HPDE6-E6E7 (cell line): ENCODE measurements at regions not wholly inside any gene's neighbourhood (a gene's known extent, or its start where the extent isn't known, plus 50 kb on each side); places are given as distances from the start of the nearest gene placed in this dataset.
A peak's percentile ranks its signal among the peaks of the same experiment; 100 is the strongest.
"Not testable (repeated sequence)": the region's sequence is repeated elsewhere in the genome, so short reads cannot be mapped to it uniquely, and the experiment has no call there.

Source experiments
- DNase-seq: peaks from one replicate; pipeline ENCODE4 v3.0.0; 2011; ENCODE audit warnings: missing footprints; ENCODE audit errors: extremely low spot score

- no peak for DNase-seq
Observed at GRCh38 chr6:96276305-96276704, 245.3 kb upstream of the UFL1 start.

DNA sequence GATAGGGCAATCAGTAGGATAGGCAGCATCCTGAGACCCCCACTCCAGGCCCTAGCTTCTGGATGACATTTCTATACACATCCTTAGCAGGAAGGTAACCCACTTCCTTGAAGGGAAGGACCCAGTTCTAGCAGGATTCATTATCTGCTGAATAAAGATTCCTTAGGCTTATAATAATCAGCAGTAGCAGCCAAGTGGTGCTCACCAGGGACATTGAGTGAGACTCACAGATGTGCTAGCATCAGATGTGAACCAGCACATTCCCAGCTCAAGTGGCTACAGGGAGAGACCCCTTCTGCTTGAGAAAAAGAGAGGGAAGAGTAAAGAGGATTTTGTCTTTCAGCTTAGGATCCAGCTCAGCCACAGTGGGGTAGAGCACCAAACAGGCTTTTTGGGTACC lies 244.8 kb upstream of the UFL1 start:
- no peak for DNase-seq

DNA sequence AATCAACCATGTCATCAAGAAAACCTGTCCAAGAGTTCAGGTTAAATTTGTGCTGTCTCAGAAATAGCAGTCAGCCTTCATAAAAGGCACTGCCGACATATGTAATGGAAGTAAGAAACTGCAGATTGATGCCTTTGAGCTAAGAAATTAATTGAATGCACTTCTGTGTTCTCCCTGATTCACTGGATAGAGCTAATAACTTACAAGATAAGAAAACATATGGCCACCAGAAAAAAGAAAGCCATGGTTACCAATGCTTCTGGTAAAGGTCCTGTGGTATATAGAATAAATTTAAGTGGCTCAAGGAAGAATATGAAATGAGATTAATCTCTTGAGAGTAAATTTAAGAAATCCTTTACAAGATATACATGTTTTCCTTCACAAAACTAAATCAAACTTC lies 242.5 kb upstream of the UFL1 start:
- DNase-seq: no peak

GRCh38 chr6:96286503-96286902 lies 235.1 kb upstream of the UFL1 start:
- DNase-seq: no peak

GRCh38 chr6:96299525-96299924 lies 222.1 kb upstream of the UFL1 start:
- no peak for DNase-seq

GRCh38 chr6:96301023-96301422 lies 220.6 kb upstream of the UFL1 start:
- DNase-seq: no peak

DNA sequence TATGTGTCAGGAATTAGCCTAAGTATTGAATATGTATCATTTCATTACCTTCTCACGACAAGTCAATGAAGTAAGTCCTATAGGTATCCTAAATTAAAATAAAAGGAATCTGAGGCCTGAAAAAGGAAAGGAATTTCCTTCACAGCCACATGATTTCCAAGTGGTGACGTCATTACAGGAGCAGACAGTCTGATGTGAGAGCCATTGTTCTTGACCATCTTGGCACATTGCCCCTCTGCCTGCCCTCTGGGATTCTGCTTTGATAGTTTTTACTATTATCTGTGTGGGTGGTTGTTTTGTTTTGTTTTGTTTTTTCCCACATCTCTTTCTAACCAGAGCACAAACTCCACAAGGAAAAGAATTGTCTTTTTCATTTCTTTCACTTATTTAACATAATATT lies 219.8 kb upstream of the UFL1 start:
- no peak for DNase-seq

DNA sequence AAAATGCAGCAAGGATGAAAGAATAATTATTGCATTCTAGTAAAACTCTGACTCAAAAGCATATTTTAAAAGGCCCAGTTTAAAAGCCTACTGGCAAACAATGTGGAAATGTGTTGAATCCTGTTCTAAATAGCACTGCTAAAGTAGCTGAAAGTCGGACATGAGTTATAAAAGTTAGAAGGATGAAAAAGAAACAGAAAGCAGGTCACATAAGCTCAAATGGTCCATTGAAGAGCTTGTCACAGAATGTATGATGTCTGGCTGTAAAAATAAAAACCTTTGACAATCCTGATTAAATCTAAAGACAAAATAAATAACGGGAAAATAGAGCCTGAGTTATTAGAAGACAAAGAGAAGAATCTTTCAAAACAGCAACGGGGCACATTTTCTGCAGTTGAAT lies 218.6 kb upstream of the UFL1 start:
- no peak for DNase-seq

DNA sequence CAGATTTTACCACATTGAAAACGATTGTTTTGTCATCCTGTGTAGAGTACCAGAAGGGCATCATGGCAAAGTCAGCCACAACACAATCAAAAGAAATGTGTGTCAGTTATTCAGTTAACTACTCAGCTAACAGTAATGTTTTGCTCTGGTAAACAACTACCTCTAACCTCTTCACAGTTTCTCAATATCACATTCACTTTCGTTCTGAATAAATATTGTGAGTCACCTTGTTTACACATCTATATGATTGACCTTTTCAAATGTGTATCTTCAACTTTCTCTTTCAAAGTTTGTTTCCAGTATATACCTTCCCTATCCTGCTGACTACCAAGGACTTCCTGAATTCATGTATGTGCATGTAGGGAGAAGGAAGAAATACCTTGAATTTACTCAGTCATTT lies 216.6 kb upstream of the UFL1 start:
- peak; percentile 42 for DNase-seq

DNA sequence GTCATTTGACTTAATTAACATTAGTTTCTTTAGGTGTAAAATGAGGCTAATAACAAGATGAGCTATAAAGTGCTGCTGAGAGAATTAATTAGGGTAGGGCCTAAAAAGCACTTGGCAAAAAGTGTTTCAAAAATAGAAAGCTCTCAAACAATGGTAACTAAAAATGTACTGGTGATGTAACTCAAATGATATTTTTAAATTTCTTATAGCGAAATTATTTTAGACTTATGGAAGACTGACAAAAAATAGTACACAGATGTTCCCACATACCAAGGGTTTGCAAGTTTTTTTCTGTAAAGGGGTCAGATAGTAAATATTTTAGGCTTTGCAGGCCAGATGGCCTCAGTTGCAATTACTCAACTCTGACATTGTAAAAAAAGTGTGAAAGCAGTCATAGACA lies 190.7 kb upstream of the UFL1 start:
- no peak for DNase-seq

- DNase-seq: no peak
Observed at GRCh38 chr6:96340164-96340563, 181.4 kb upstream of the UFL1 start.

DNA sequence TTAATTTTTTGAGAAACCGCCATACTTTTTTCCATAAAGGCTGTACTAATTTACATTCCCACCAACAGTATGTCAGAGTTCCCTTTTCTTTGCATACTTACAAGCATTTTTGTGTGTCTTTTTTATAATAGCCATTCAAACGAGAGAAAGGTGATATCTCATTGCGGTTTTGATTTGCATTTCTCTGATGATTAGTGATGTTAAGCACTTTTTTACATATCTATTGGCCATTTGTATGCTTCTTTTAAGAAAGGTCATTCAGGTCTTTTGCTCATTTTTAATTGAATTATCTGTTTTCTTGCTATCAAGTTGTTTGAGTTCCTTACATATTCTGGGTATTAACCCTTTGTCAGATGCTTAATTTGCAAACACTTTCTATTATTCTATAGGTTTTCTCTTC lies 176.1 kb upstream of the UFL1 start:
- no peak for DNase-seq

DNA sequence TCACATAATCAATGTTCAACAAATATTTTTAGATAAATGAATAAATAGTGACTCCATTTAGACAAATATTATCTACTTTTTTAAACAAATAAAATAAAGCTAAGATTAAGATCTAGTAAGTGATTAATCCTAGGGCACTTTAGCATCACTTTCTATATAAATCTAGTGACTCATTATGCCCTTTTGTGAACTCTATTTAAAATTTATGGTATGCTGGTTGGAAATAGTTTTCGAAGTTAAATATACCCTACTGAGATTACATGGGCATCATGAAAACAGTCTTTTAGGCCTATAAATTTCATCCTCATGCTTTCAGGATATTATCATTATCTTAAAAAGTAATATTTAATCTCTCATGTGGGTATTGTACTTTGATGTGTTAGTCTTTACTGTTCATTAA lies 140.4 kb upstream of the UFL1 start:
- DNase-seq: no peak

DNA sequence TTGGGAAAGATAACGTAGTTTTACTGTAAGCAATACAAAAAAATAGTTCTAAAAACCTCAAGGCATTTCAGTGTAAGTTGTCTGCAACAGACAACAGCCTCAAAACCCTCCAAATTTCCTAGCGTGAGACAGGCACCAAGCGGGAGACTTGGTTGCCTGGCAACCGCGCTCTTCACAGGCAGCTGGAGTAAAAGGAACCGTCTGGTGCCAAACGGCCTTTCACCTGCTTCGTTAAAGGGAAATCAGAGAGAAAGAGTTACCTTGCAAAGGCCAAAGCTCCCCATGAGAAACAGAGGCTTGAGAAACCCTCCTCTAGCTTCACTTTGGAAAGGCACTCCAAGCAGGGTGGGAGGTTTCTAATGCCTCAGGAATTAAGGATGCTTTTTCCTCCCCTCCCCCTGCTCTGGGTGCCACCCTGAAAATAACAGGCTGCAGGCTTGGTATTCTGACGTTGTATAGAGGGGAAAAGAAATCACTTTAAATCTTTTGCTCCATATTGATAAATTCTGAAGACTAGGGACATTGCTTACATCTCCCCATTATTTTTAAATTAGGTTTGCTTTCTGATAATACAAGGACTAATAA lies 129.7 kb upstream of the UFL1 start:
- DNase-seq: peak; percentile 2

- peak; percentile 6 for DNase-seq
Observed at GRCh38 chr6:96394727-96395126, 126.9 kb upstream of the UFL1 start.

- DNase-seq: no peak
Observed at GRCh38 chr6:96410467-96410866, 111.1 kb upstream of the UFL1 start.

DNA sequence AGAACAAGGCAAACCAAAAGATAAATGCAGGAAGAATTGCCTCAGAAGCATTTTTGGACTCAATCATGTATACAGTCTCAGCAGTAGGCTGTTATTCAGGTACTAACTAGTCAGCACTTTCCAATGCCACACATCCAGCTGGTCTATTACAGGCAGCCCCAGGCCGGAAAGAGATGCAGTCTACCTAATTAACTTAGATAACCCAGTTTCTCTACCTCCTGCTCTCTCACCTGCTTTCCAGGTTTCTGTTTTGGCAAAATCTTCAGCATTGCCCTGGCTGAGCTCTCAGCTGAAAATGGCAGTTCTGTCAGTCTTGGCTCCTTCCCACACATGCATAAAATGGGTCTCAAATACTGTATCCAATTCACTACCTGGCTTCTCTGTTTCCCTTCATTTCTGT lies 101.3 kb upstream of the UFL1 start:
- DNase-seq: no peak

- no peak for DNase-seq
Observed at GRCh38 chr6:96433950-96434349, 87.7 kb upstream of the UFL1 start.

GRCh38 chr6:96436398-96436797 lies 85.2 kb upstream of the UFL1 start:
- DNase-seq: no peak

DNA sequence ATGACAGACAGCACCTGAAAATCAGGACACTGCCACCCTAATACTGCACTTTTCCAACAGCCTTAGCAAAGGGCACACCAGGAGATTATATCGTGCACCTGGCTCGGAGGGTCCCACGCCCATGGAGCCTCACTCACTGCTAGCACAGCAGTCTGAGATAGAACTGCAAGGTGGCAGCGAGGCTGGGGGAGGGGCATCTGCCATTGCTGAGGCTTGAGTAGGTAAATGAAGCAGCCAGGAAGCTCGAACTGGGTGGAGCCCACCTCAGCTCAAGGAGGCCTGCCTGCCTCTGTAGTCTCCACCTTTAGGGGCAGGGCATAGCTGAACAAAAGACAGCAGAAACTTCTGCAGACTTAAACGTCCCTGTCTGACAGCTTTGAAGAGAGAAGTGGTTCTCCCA lies 84.4 kb upstream of the UFL1 start:
- not testable (repeated sequence) for DNase-seq

DNA sequence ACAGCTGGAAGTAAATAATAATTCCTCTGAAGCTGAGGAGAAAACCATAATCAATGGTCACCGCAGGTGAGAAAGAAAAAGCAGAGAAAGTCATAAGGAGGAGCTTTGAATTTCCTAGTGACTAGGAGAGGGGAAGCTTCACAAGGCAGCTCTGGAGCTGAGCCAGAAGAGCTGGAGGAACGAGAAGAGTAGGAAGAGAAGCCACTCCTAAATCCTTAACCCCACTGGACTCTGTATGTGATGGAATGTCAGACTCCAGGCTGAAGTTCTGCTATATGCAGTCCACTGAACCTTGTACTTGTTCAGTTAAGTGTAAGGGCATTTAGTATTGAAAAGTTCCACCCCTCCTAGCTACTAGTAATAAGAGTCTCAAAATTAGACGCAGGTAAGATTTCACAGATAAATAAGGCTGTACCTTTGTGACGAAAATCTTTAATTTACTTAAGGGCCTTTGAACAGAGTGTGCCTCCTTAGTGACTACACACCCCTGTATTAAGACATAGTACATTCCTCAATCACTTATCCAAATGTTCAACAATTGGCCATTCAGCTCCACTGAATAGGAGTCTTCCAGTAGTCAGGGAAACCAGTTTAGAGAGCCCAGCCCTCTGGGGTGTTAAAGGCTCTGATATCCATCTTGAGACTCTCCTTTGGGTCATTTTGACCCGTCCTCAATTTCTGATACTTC lies 71.4 kb upstream of the UFL1 start:
- DNase-seq: no peak

DNA sequence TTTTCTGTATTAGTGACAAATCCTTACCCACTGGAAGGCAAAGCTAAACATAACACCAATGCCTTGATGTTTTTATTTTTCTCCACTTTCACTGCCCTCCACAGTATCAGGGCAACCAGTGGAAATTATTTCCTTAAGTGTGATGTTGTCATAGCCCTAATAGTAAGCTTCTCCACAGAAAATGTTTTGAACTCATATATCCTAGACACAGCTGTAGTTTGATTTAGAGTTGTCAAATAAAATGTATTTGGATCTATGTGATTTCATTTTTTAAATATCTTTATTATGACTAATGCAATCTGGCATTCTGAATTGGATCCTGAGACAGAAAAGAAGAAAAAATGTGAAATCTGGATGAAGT lies 70.9 kb upstream of the UFL1 start:
- DNase-seq: no peak

DNA sequence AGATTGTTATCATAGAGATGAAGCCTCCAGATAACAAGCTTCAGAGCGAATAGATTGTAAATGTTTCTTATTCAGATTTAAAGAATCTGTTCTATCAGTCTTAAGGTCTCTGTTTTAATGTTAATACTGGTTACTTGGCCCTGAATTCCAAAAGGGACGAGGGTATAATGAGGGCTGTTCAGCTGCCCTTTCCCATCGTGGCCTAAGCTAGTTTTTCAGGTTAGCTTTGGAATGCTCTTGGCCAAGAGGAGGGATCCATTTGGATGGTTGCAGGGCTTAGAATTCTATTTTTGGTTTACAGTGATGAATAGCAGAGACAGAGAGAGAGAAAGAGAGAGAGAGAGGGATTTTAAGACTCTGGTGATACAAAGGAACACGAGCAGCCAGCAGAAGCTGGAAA lies 62.8 kb upstream of the UFL1 start:
- no peak for DNase-seq

DNA sequence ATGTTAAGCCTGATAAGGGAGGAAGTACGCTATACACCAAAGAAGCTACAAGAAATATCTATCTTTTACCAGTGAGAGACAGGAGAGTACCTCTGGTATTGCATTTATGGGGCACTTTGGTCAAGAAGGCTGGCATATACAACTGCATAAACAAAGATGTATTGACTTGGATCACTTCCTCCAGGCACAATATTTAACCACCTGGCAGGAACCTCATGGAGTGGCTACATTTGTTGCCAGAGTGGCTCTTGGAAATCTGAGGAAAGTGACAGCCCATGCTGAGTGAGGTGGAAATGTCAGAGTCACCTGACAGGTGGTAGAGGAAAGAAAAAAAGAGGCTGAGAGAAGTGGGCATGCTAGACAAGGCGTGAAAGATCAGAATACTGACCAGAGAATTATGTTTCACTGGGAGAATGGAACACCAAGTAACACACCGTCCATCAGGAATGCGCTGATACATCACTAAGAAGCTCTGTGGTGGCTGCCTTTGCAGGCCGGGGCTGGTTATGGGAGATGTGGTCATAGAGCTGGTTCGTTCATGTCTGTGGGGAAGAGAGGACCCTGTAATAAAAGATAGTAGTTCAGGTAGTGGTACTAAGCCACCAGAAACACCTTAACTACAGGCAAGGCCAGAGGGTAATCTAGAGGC lies 61.4 kb upstream of the UFL1 start:
- no peak for DNase-seq
